ENCODE measurements at regions not wholly inside any gene's neighbourhood (a gene's known extent, or its start where the extent isn't known, plus 50 kb on each side); places are given as distances from the start of the nearest gene placed in this dataset.

GRCh38 chr3:139197251-139197650, 146.6 kb upstream of the MRPS22 start:
- H3K4me3 ChIP-seq = no peak overlapping the region
- DNase-seq (ENCODE audit: low spot score) = no peak
- peaks cover 0 to 5% of the 10 kb centered on the region in 2 donors for H3K9me3 ChIP-seq
- no peaks in the 10 kb centered on the region for H3K27me3 ChIP-seq
- H3K4me1 ChIP-seq = no peaks in the 10 kb centered on the region
- H3K27ac ChIP-seq = no peak overlapping the region
- no peak for TF ChIP-seq CTCF (IDR thresholded peaks at IDR 0.05)
- no peaks in the 10 kb centered on the region for H3K36me3 ChIP-seq

- Histone ChIP-seq H3K27me3 (no peaks in the 10 kb centered on the region), H3K36me3 (no peaks in the 10 kb centered on the region), H3K4me1 (no peaks in the 10 kb centered on the region), H3K4me3 (no peak overlapping the region), H3K27ac (no peak overlapping the region), H3K9me3 (peaks cover 0 to 5% of the 10 kb centered on the region in 2 donors)
- TF ChIP-seq CTCF (IDR thresholded peaks at IDR 0.05) = no peak
- DNase-seq (ENCODE audit: low spot score) = no peak
Observed at GRCh38 chr3:139198186-139198585, 145.6 kb upstream of the MRPS22 start.

GRCh38 chr3:139198929-139199328, 144.9 kb upstream of the MRPS22 start:
- no peaks in the 10 kb centered on the region for H3K36me3 ChIP-seq
- TF ChIP-seq CTCF (IDR thresholded peaks at IDR 0.05) = no peak
- no peak for DNase-seq (ENCODE audit: low spot score)
- H3K4me1 ChIP-seq = no peaks in the 10 kb centered on the region
- H3K4me3 ChIP-seq = no peak overlapping the region
- H3K27ac ChIP-seq = no peak overlapping the region
- H3K27me3 ChIP-seq = no peaks in the 10 kb centered on the region
- peaks cover 0 to 5% of the 10 kb centered on the region in 2 donors for H3K9me3 ChIP-seq

GRCh38 chr3:139199421-139200010, 144.3 kb upstream of the MRPS22 start:
- H3K4me3 ChIP-seq = no peak overlapping the region
- TF ChIP-seq CTCF (IDR thresholded peaks at IDR 0.05) = no peak
- no peak overlapping the region for H3K27ac ChIP-seq
- H3K27me3 ChIP-seq = no peaks in the 10 kb centered on the region
- DNase-seq (ENCODE audit: low spot score) = no peak
- peaks cover 0 to 5% of the 10 kb centered on the region in 2 donors for H3K9me3 ChIP-seq
- no peaks in the 10 kb centered on the region for H3K4me1 ChIP-seq
- H3K36me3 ChIP-seq = no peaks in the 10 kb centered on the region

GRCh38 chr3:139201446-139202225, 142.2 kb upstream of the MRPS22 start:
- Histone ChIP-seq H3K27me3 (no peaks in the 10 kb centered on the region), H3K4me1 (no peaks in the 10 kb centered on the region), H3K27ac (no peak overlapping the region), H3K4me3 (no peak overlapping the region), H3K9me3 (peaks cover 0 to 2% of the 10 kb centered on the region in 2 donors), H3K36me3 (no peaks in the 10 kb centered on the region)
- no peak for TF ChIP-seq CTCF (IDR thresholded peaks at IDR 0.05)
- no peak for DNase-seq (ENCODE audit: low spot score)
